NCI-H1417 treated with DMSO at 0.1 percent for 48 hours (cell line): ENCODE measurements at regions not wholly inside any gene's neighbourhood (a gene's known extent, or its start where the extent isn't known, plus 50 kb on each side); places are given as distances from the start of the nearest gene placed in this dataset.

Source experiments
- DNase-seq: peaks from one replicate; lab custom pipeline; 2025; lab: John Stamatoyannopoulos, UW

GRCh38 chr1:23639460-23640095, 52.0 kb upstream of the RPL11 start:
- DNase-seq, result no peak

GRCh38 chr1:23638786-23639241, 52.8 kb upstream of the RPL11 start:
- DNase-seq, result no peak

- DNase-seq, result no peak
Observed at GRCh38 chr1:23638188-23638619, 53.4 kb upstream of the RPL11 start.

- DNase-seq, result no peak
Observed at GRCh38 chr1:23636009-23636408, 55.6 kb upstream of the RPL11 start.

GRCh38 chr1:23634840-23635651, 56.6 kb upstream of the RPL11 start:
- DNase-seq, result peak; percentile 24

- no peak for DNase-seq
Observed at GRCh38 chr1:23634518-23634839, 57.1 kb upstream of the RPL11 start.

GRCh38 chr1:23632479-23633160, 59.0 kb upstream of the RPL11 start:
- DNase-seq, result no peak

GRCh38 chr1:23629708-23630290, 61.8 kb upstream of the RPL11 start:
- no peak for DNase-seq

- no peak for DNase-seq
Observed at GRCh38 chr1:23628951-23629387, 62.6 kb upstream of the RPL11 start.

GRCh38 chr1:23627069-23627735, 64.4 kb upstream of the RPL11 start:
- no peak for DNase-seq

- no peak for DNase-seq
Observed at GRCh38 chr1:23625929-23626535, 65.6 kb upstream of the RPL11 start.

- DNase-seq, result no peak
Observed at GRCh38 chr1:23625459-23625858, 66.1 kb upstream of the RPL11 start.

GRCh38 chr1:23624440-23624839, 65.1 kb upstream of the ID3 start:
- no peak for DNase-seq

GRCh38 chr1:23622284-23622683, 63.0 kb upstream of the ID3 start:
- DNase-seq, result no peak

- no peak for DNase-seq
Observed at GRCh38 chr1:23620605-23621004, 61.3 kb upstream of the ID3 start.

- DNase-seq, result peak; percentile 62
Observed at GRCh38 chr1:23619299-23620188, 60.2 kb upstream of the ID3 start.

GRCh38 chr1:23618586-23619083, 59.3 kb upstream of the ID3 start:
- DNase-seq, result no peak

- DNase-seq, result no peak
Observed at GRCh38 chr1:23617084-23617521, 57.8 kb upstream of the ID3 start.

- no peak for DNase-seq
Observed at GRCh38 chr1:23616292-23616824, 57.1 kb upstream of the ID3 start.

GRCh38 chr1:23615852-23616251, 56.6 kb upstream of the ID3 start:
- DNase-seq, result no peak
